ENCODE measurements at regions not wholly inside any gene's neighbourhood (a gene's known extent, or its start where the extent isn't known, plus 50 kb on each side); places are given as distances from the start of the nearest gene placed in this dataset.
"Not testable (repeated sequence)": the region's sequence is repeated elsewhere in the genome, so short reads cannot be mapped to it uniquely, and the experiment has no call there.

GRCh38 chr21:36616773-36617172, 82.1 kb upstream of the SIM2 start:
- H3K27ac Mint-ChIP-seq; H3K4me1 Mint-ChIP-seq; H3K36me3 Mint-ChIP-seq (ENCODE audit: low read depth); H3K4me3 Mint-ChIP-seq; H3K9me3 Mint-ChIP-seq; ATAC-seq (replicated peaks): not testable (repeated sequence)
- peaks cover 32% of the 10 kb centered on the region for H3K27me3 Mint-ChIP-seq

GRCh38 chr21:36621794-36622193, 77.1 kb upstream of the SIM2 start:
- not testable (repeated sequence) for ATAC-seq (replicated peaks); H3K4me3 Mint-ChIP-seq; H3K27ac Mint-ChIP-seq

GRCh38 chr21:36624105-36624504, 74.8 kb upstream of the SIM2 start:
- peaks cover 12% of the 10 kb centered on the region for H3K27me3 Mint-ChIP-seq
- H3K9me3 Mint-ChIP-seq = peaks cover 9% of the 10 kb centered on the region
- no peak overlapping the region for H3K4me3 Mint-ChIP-seq
- ATAC-seq (replicated peaks) = no peak
- no peaks in the 10 kb centered on the region for H3K4me1 Mint-ChIP-seq
- H3K36me3 Mint-ChIP-seq (ENCODE audit: low read depth) = no peaks in the 10 kb centered on the region
- H3K27ac Mint-ChIP-seq = no peak overlapping the region

More at GRCh38 chr21:36621794-36622193, 77.1 kb upstream of the SIM2 start:
- H3K36me3 Mint-ChIP-seq (ENCODE audit: low read depth); H3K4me1 Mint-ChIP-seq: not testable (repeated sequence)
- H3K9me3 Mint-ChIP-seq = peaks cover 14% of the 10 kb centered on the region
- peaks cover 11% of the 10 kb centered on the region for H3K27me3 Mint-ChIP-seq

- H3K4me1 Mint-ChIP-seq = no peaks in the 10 kb centered on the region
- ATAC-seq (replicated peaks) = peak; percentile 41
- H3K36me3 Mint-ChIP-seq (ENCODE audit: low read depth) = no peaks in the 10 kb centered on the region
- H3K4me3 Mint-ChIP-seq = peak overlapping the region; percentile 9
- peaks cover 5% of the 10 kb centered on the region for H3K9me3 Mint-ChIP-seq
- peaks cover 16% of the 10 kb centered on the region for H3K27me3 Mint-ChIP-seq
- H3K27ac Mint-ChIP-seq = peak overlapping the region; percentile 28
These were observed 72.1 kb upstream of the SIM2 start for GRCh38 chr21:36626791-36627190.

- peaks cover 16% of the 10 kb centered on the region for H3K27me3 Mint-ChIP-seq
- peak overlapping the region; percentile 28 for H3K27ac Mint-ChIP-seq
- peak; percentile 77 for ATAC-seq (replicated peaks)
- H3K36me3 Mint-ChIP-seq (ENCODE audit: low read depth) = no peaks in the 10 kb centered on the region
- H3K4me1 Mint-ChIP-seq = no peaks in the 10 kb centered on the region
- H3K9me3 Mint-ChIP-seq = peaks cover 5% of the 10 kb centered on the region
- H3K4me3 Mint-ChIP-seq = peak overlapping the region; percentile 9
These were observed 71.7 kb upstream of the SIM2 start for GRCh38 chr21:36627242-36627641.

GRCh38 chr21:36628106-36628505, 70.8 kb upstream of the SIM2 start:
- Mint-ChIP-seq H3K9me3 (peaks cover 5% of the 10 kb centered on the region), H3K4me3 (no peak overlapping the region), H3K36me3 (ENCODE audit: low read depth) (no peaks in the 10 kb centered on the region), H3K27ac (no peak overlapping the region), H3K27me3 (peaks cover 16% of the 10 kb centered on the region), H3K4me1 (no peaks in the 10 kb centered on the region)
- no peak for ATAC-seq (replicated peaks)

GRCh38 chr21:36628761-36629460, 70.0 kb upstream of the SIM2 start:
- no peak overlapping the region for H3K27ac Mint-ChIP-seq
- no peak for ATAC-seq (replicated peaks)
- H3K4me1 Mint-ChIP-seq = no peaks in the 10 kb centered on the region
- H3K27me3 Mint-ChIP-seq = peaks cover 12% of the 10 kb centered on the region
- no peaks in the 10 kb centered on the region for H3K36me3 Mint-ChIP-seq (ENCODE audit: low read depth)
- H3K4me3 Mint-ChIP-seq = no peak overlapping the region
- H3K9me3 Mint-ChIP-seq = peaks cover 2% of the 10 kb centered on the region

- Mint-ChIP-seq H3K27me3 (peaks cover 10% of the 10 kb centered on the region), H3K27ac (no peak overlapping the region), H3K4me3 (no peak overlapping the region), H3K9me3 (no peaks in the 10 kb centered on the region), H3K4me1 (no peaks in the 10 kb centered on the region), H3K36me3 (ENCODE audit: low read depth) (no peaks in the 10 kb centered on the region)
- ATAC-seq (replicated peaks) = no peak
These were observed 68.3 kb upstream of the SIM2 start for GRCh38 chr21:36630485-36631206.

- no peak for ATAC-seq (replicated peaks)
- Mint-ChIP-seq H3K9me3 (peaks cover 9% of the 10 kb centered on the region), H3K4me3 (no peak overlapping the region), H3K27ac (no peak overlapping the region), H3K36me3 (ENCODE audit: low read depth) (no peaks in the 10 kb centered on the region), H3K4me1 (no peaks in the 10 kb centered on the region), H3K27me3 (peaks cover 9% of the 10 kb centered on the region)
These were observed 62.9 kb upstream of the SIM2 start for GRCh38 chr21:36636016-36636415.

GRCh38 chr21:36636439-36636838, 62.5 kb upstream of the SIM2 start:
- peaks cover 9% of the 10 kb centered on the region for H3K27me3 Mint-ChIP-seq
- H3K27ac Mint-ChIP-seq = no peak overlapping the region
- no peaks in the 10 kb centered on the region for H3K4me1 Mint-ChIP-seq
- peaks cover 9% of the 10 kb centered on the region for H3K9me3 Mint-ChIP-seq
- H3K36me3 Mint-ChIP-seq (ENCODE audit: low read depth) = no peaks in the 10 kb centered on the region
- H3K4me3 Mint-ChIP-seq = no peak overlapping the region
- ATAC-seq (replicated peaks) = no peak

GRCh38 chr21:36639769-36640168, 59.1 kb upstream of the SIM2 start:
- no peak for ATAC-seq (replicated peaks)
- Mint-ChIP-seq H3K36me3 (ENCODE audit: low read depth) (no peaks in the 10 kb centered on the region), H3K9me3 (peaks cover 9% of the 10 kb centered on the region), H3K4me1 (no peaks in the 10 kb centered on the region), H3K27ac (no peak overlapping the region), H3K4me3 (no peak overlapping the region), H3K27me3 (peaks cover 12% of the 10 kb centered on the region)

GRCh38 chr21:36640174-36640720, 58.7 kb upstream of the SIM2 start:
- H3K9me3 Mint-ChIP-seq = peaks cover 9% of the 10 kb centered on the region
- H3K4me3 Mint-ChIP-seq = no peak overlapping the region
- H3K27me3 Mint-ChIP-seq = peaks cover 12% of the 10 kb centered on the region
- no peaks in the 10 kb centered on the region for H3K36me3 Mint-ChIP-seq (ENCODE audit: low read depth)
- ATAC-seq (replicated peaks) = no peak
- no peaks in the 10 kb centered on the region for H3K4me1 Mint-ChIP-seq
- no peak overlapping the region for H3K27ac Mint-ChIP-seq

- H3K9me3 Mint-ChIP-seq = peaks cover 8% of the 10 kb centered on the region
- H3K27me3 Mint-ChIP-seq = peaks cover 12% of the 10 kb centered on the region
- no peak for ATAC-seq (replicated peaks)
- H3K36me3 Mint-ChIP-seq (ENCODE audit: low read depth) = no peaks in the 10 kb centered on the region
- no peak overlapping the region for H3K4me3 Mint-ChIP-seq
- no peaks in the 10 kb centered on the region for H3K4me1 Mint-ChIP-seq
- no peak overlapping the region for H3K27ac Mint-ChIP-seq
These were observed 58.1 kb upstream of the SIM2 start for GRCh38 chr21:36640721-36641244.

GRCh38 chr21:36641346-36641745, 57.6 kb upstream of the SIM2 start:
- ATAC-seq (replicated peaks) = no peak
- Mint-ChIP-seq H3K9me3 (peaks cover 3% of the 10 kb centered on the region), H3K27me3 (peaks cover 12% of the 10 kb centered on the region), H3K36me3 (ENCODE audit: low read depth) (no peaks in the 10 kb centered on the region), H3K4me1 (no peaks in the 10 kb centered on the region), H3K4me3 (no peak overlapping the region), H3K27ac (no peak overlapping the region)

- Mint-ChIP-seq H3K27ac (no peak overlapping the region), H3K36me3 (ENCODE audit: low read depth) (no peaks in the 10 kb centered on the region), H3K4me1 (no peaks in the 10 kb centered on the region), H3K4me3 (no peak overlapping the region), H3K9me3 (no peaks in the 10 kb centered on the region), H3K27me3 (peaks cover 12% of the 10 kb centered on the region)
- ATAC-seq (replicated peaks) = no peak
These were observed 57.0 kb upstream of the SIM2 start for GRCh38 chr21:36641886-36642285.
